Daoy (cell line): ENCODE measurements at regions not wholly inside any gene's neighbourhood (a gene's known extent, or its start where the extent isn't known, plus 50 kb on each side); places are given as distances from the start of the nearest gene placed in this dataset.
A peak's percentile ranks its signal among the peaks of the same experiment; 100 is the strongest.

ENCODE experiments used
- DNase-seq: peaks from one replicate; pipeline ENCODE4 v3.0.0-alpha.2; 2015; ENCODE audit warnings: low read depth

GRCh38 chr20:57920971-57921370, 211.2 kb upstream of the PMEPA1 start:
- DNase-seq = no peak

DNA sequence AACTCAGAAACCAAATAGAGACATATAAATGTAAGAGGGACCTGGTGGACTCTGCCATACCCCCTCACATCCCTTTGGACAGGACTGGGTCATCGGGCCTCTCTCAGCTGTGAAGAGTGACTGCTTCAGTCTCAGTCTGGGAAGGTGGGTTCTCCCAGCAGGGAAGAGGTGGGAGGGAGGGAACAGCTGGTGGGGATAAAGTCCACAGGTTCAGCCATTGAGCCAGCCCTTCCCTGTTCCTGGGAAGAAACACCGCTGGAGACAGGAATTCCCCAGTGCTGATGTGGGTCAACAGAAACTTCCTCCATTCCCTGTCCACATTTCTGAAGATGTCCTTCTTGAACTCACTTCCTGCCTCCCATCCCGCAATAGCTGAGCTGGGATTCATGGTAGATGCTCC, 209.2 kb upstream of the PMEPA1 start:
- DNase-seq = no peak

DNA sequence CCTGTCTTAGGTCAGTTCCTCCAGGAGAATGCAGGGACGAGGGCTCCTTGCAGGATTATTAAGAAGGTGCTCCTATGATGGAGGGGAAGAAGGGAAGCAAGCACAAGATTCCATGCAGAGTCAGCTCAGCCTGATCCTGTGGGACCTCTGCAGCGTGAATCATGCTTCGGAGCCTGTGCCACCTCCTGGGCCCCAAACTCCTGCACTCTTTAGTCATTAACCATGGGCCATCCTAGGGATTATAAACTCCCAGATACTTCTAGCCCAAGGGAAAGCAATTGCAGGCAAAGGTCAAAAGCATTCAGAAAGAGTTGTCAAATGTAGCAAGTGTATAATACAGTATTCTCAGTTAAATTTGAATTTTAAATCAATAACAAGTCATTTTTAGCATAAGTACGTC, 208.7 kb upstream of the PMEPA1 start:
- DNase-seq = no peak

- no peak for DNase-seq
Observed at GRCh38 chr20:57914205-57914604, 204.4 kb upstream of the PMEPA1 start.

GRCh38 chr20:57913156-57913930, 203.5 kb upstream of the PMEPA1 start:
- DNase-seq = no peak

- DNase-seq = no peak
Observed at GRCh38 chr20:57912227-57912582, 202.4 kb upstream of the PMEPA1 start.

- DNase-seq = no peak
Observed at GRCh38 chr20:57911512-57912226, 201.9 kb upstream of the PMEPA1 start.

DNA sequence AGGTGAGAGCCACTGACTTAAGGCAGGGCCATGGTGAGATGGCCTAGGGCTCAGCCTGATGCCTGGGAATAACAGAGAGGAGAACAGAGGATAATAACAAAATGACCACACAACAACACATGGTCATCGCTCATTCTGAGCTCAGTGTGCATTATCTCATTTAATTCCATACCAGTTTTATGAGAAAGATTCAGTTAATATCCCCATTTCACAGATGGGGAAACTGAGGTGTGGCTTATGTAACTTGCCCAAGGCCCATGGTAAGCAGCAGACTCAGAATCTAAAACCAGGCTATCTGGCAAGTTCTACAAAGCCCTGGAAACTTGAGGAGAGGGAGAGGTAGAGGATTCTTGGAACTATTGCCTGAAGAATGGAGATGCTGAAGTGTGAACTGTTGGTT, 200.9 kb upstream of the PMEPA1 start:
- DNase-seq = no peak

- DNase-seq = no peak
Observed at GRCh38 chr20:57909763-57910331, 200.0 kb upstream of the PMEPA1 start.

DNA sequence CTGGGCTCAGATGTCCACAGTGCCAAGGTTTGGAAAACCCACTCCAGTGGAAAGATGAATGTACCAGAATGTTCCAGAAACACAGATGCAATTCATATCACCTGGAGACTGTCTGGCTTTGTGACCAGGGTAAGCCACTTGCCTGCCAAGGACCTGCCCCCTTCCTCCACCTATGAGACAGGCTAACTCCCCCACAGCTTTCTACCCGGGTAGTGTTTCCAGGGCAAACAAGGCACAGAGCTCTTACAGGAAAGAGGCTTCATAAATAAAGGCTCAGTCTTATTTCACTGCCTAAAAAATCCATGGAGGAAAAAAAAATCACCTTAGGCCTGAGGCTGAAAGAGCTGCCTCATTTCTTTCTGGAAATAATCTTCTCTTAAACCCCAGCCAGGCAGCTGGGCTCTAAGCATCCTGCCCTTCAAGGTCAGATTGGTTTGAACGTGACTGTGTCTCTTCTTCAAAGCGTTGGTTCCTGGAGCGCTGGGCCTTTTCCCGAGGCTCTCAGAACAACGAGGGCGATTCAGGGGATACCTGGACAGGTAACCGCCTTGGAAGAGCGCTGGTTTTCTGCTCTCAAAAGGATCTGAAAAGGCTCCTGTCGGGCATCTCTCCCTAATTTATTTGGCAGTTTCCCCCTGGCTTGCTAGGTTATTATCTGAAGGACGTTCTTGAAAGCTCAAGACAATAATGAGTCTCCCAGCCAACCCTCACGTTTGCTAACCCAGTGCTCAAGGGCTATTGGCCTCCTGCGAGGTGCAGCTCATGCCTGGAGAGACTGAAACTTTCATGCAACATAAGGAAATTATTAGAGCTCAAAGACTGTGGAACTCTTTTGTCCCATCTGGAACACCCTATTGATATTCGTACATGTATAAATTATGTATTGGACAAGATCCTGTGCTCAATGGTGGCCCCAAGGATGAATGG, 199.2 kb upstream of the PMEPA1 start:
- DNase-seq = no peak

DNA sequence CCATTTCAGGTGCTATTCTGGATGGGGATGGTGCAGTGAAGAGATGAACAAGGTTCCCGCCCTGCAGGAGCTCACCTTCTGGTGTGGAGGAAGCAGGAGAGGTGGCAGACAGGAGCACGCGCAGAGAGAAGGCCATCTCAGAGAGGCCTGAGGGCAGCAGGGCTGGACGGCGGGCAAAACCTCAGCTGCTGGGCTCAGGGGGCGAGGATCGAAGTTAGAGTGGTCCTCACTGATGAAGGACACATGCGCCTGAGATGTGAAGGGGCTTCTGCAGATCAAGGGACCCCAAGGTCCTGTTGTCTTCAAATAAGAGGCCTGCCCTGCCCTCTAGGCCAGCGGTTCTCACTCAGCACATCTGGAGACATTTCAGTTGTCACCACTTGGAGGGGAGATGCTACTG, 198.4 kb upstream of the PMEPA1 start:
- no peak for DNase-seq

- no peak for DNase-seq
Observed at GRCh38 chr20:57907131-57908000, 197.6 kb upstream of the PMEPA1 start.

- no peak for DNase-seq
Observed at GRCh38 chr20:57905448-57905847, 195.6 kb upstream of the PMEPA1 start.

GRCh38 chr20:57904314-57905105, 194.7 kb upstream of the PMEPA1 start:
- no peak for DNase-seq

DNA sequence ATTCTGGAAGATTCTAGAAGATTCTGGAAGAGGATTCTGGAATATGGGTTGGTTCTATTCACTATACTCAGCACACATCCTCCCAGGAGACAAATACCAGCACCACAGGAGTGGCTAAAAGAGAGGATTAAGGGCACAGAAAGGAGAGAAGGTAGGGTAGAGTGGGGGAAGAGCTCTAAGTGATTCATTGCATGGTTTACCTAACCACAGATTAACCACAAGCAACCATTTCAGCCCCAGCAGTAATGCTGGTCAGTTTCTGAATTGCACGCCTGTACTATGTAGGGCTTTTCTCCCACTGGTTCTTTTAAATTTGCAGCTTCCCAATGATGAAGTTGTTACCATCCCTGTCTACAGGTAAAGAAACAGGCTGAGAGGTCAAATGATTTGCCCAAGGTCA, 192.7 kb upstream of the PMEPA1 start:
- DNase-seq = peak; percentile 77

DNA sequence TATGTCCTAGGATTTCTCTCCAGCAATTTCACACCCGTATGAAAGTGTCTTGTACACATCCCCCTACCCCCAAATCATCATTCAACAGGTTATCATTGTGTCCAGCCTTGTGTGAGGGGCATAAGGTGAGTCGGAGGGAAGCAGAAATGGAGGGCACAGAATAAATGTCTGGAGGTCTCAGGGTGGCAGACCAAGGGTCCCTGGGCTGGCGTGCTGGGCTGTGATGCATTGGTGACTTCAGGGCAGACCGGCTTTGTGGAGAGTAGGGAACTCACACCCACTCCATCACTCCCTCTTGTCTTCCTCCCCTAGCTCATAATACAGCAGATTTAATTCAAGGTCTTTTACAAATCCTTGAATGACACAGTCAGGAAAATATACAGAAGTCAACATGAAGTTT, 191.7 kb upstream of the PMEPA1 start:
- DNase-seq = no peak

DNA sequence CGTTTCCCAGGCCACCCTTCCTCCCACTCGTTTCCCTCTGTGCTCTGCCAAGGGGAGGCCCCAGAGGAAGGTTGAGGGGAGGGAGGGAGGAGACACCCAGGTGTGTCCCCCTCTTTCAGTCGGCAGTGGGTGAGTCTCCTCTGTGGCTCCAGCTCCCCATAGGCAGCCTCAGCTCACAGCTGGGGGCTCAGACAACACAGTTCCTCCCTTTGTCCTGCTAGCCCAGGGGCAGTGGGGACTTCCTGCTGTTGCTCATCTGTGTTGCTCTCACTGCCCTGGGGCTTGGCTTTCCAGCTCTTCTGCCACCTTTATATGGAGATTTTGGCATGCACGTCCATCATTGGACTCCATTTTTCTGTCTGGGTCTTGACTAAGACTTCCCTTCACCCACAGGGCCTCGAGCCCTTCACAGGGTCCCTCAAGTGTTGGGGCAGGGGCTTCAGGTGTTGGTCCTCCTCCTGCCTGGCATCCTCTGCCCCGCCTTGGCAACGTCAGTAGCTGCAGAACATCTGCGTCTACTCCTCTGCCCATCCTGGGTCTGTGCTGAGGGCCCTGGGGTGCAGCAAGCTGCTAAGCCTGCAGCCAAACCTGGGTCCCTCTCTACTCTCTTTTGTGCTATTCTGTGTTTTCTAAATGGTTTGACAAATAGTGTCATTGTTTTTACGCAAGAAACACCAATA, 190.6 kb upstream of the PMEPA1 start:
- DNase-seq = peak; percentile 62

- no peak for DNase-seq
Observed at GRCh38 chr20:57899554-57899953, 189.7 kb upstream of the PMEPA1 start.

DNA sequence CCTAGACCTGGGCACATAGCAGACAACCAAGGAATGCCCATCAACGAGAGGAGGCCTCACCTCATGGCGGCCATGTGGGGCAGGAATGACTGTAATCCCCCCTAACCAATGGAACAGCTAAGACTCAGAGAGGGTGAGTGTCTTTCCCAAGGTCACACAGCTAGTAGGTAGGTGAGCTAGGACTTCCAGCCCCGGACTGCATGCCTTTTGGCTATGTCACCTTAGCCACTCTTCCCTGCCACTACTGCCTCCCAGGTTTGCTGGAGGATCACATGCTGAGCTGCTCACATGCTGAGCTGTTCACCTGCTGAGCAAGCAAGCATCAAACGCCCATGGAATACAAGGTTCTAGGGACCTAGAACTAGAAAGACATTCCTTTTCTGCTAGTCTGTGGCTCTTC, 188.5 kb upstream of the PMEPA1 start:
- no peak for DNase-seq

DNA sequence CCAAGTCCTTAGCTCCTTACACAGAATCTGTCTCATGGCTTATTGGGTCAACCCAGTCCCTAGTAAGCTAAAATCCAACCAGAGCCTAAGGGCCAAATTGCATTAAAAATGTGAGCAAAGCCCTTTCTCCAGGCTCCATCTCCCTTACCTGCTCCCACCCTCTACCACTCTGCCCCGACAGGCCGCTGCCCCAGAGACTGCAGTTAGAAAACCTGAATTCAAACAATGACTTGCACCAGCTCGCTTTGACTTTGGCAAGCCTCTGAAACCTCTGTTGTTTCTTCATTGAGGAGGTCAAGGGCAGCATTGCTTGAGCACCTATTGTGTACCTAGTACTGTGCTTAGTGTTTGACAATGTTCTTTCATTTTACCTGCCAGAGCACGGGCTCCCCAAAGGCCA, 188.1 kb upstream of the PMEPA1 start:
- DNase-seq = no peak
